ENCODE measurements at regions not wholly inside any gene's neighbourhood (a gene's known extent, or its start where the extent isn't known, plus 50 kb on each side); places are given as distances from the start of the nearest gene placed in this dataset.
"Not testable (repeated sequence)": the region's sequence is repeated elsewhere in the genome, so short reads cannot be mapped to it uniquely, and the experiment has no call there.

DNA sequence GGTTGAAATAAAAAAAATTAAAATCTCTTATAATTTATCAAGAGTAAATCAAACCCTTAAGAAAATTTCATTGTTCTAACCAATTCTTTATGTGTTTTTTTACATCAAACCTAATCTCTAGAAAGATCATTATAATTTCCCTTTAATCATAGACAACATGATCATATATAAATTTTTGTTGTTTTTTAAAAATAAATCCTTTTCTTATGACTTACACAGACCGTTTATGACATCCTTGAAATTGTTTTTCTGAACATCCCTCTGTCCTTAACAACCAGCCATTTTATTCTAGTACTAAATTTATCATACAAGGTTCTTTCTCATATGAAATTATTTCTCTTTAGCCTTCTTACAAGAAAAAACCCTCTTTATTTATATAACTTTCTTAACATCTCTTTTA is 62.7 kb upstream of the GABRE start:
- Histone ChIP-seq H3K9ac (ENCODE audit: control insufficient read depth, insufficient read depth, low read length) (no peak overlapping the region), H3K9me3 (replicated peaks; ENCODE audit: control insufficient read depth, insufficient read depth, low read length) (no peaks in the 10 kb centered on the region), H3K27ac (ENCODE audit: control insufficient read depth, insufficient read depth) (no peak overlapping the region), H3K36me3 (ENCODE audit: control insufficient read depth in 2 of 2, insufficient read depth in 2 of 2, low read length in 1 of 2) (no peaks in the 10 kb centered on the region), H2AFZ (ENCODE audit: control insufficient read depth, low read depth, low read length) (no peak overlapping the region), H3K4me2 (ENCODE audit: control insufficient read depth, insufficient read depth) (no peak overlapping the region), H3K79me2 (ENCODE audit: control insufficient read depth, insufficient read depth, low read length) (no peaks in the 10 kb centered on the region), H4K20me1 (ENCODE audit: control insufficient read depth, insufficient read depth) (no peaks in the 10 kb centered on the region), H3K27me3 (replicated peaks in 1 of 2; ENCODE audit: control insufficient read depth in 2 of 2, insufficient read depth in 2 of 2, low read length in 1 of 2) (no peaks in the 10 kb centered on the region), H3K4me1 (ENCODE audit: control insufficient read depth, insufficient read depth, low read length) (no peaks in the 10 kb centered on the region), H3K4me3 (no peak overlapping the region)
- ChIA-PET CTCF (no interaction called here), SMC1A (ENCODE audit: uncharacterized antibody, unreplicated experiment) (no interaction called here), POLR2A (no interaction called here), RAD21 (ENCODE audit: unreplicated experiment) (no interaction called here)
- intact Hi-C loops (cut with micrococcal nuclease; ENCODE audit: unreplicated experiment) (no loop called here), in situ Hi-C loops (cut with MboI) (no loop called here)
- 0% methylated on average over 1 of the region's 1 CpG for WGBS (ENCODE audit: insufficient coverage, insufficient replicate concordance, low lambda C conversion rate, missing lambda C conversion rate)
- no peak for FAIRE-seq
- no peak for TF ChIP-seq MYB (IDR thresholded peaks at IDR 0.05; ENCODE audit: borderline replicate concordance, low read depth, low read length)
- TF ChIP-seq RELA (IDR thresholded peaks at IDR 0.05; ENCODE audit: borderline replicate concordance, partially characterized antibody) = no peak
- no peak for TF ChIP-seq RAD21 (IDR thresholded peaks at IDR 0.05; ENCODE audit: insufficient read depth, low read depth, low read length)
- ATAC-seq = no peak
- DNase-seq (ENCODE audit: low read depth, low spot score) = no peak
- no TSS peak for BruUV-seq (replicated peaks)

DNA sequence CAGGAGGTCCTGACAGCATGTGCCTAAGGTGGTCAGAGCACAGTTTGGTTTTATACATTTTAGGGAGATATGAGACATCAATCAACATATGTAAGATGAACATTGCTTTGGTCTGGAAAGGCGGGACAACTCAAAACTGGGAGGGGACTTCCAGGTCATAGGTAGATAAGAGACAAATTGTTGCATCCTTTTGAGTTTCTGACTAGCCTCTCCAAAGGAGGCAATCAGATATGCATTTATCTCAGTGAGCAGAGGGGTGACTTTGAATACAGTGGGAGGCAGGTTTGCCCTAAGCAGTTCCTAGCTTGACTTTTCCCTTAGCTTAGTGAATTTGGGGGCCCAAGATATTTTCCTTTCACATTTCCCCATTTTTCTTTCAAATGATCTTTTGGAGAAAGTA is 56.9 kb upstream of the GABRE start:
- RAD21 ChIA-PET (ENCODE audit: unreplicated experiment); H3K27me3 ChIP-seq (replicated peaks in 1 of 2; ENCODE audit: control insufficient read depth in 2 of 2, insufficient read depth in 2 of 2, low read length in 1 of 2); DNase-seq (ENCODE audit: low read depth, low spot score); H4K20me1 ChIP-seq (ENCODE audit: control insufficient read depth, insufficient read depth); FAIRE-seq; in situ Hi-C loops (cut with MboI); H3K79me2 ChIP-seq (ENCODE audit: control insufficient read depth, insufficient read depth, low read length); intact Hi-C loops (cut with micrococcal nuclease; ENCODE audit: unreplicated experiment); H3K9ac ChIP-seq (ENCODE audit: control insufficient read depth, insufficient read depth, low read length); H3K36me3 ChIP-seq (ENCODE audit: control insufficient read depth in 2 of 2, insufficient read depth in 2 of 2, low read length in 1 of 2); H2AFZ ChIP-seq (ENCODE audit: control insufficient read depth, low read depth, low read length); BruUV-seq (replicated peaks); ATAC-seq; POLR2A ChIA-PET; H3K9me3 ChIP-seq (replicated peaks; ENCODE audit: control insufficient read depth, insufficient read depth, low read length); H3K4me1 ChIP-seq (ENCODE audit: control insufficient read depth, insufficient read depth, low read length); H3K27ac ChIP-seq (ENCODE audit: control insufficient read depth, insufficient read depth); H3K4me3 ChIP-seq; CTCF ChIA-PET; H3K4me2 ChIP-seq (ENCODE audit: control insufficient read depth, insufficient read depth): not testable (repeated sequence)
- SMC1A ChIA-PET (ENCODE audit: uncharacterized antibody, unreplicated experiment) = interaction anchor here (0.9 kb wide), 2 partner anchors 55 to 1099 kb away, joined by 3 read pairs; no protein-coding TSS in a partner anchor
- 0% methylated on average over 1 of the region's 1 CpG for WGBS (ENCODE audit: insufficient coverage, insufficient replicate concordance, low lambda C conversion rate, missing lambda C conversion rate)

Data from GM12878 (cell line).